IPS-NIHi7 (cell line): ENCODE measurements at regions not wholly inside any gene's neighbourhood (a gene's known extent, or its start where the extent isn't known, plus 50 kb on each side); places are given as distances from the start of the nearest gene placed in this dataset.

Experiments
- DNase-seq: peaks from one replicate; pipeline ENCODE4 v3.0.0; 2012; ENCODE audit warnings: mixed read lengths; ENCODE audit errors: extremely low spot score

DNA sequence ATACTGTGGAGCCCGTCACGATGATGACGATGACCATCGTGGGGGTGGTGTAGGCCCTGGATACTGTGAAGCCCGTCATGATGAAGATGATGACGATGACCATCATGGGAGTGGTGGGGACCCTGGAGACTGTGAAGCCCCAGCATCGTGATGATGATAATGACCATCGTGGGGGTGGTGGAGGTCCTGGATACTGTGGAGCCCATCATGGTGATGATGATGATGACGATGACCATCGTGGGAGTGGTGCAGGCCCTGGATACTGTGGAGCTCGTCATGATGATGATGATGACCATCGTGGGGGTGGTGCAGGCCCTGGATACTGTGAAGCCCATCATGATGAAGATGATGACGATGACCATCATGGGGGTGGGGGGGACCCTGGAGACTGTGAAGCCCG is 81.0 kb upstream of the SALL3 start:
- DNase-seq: no peak

- no peak for DNase-seq
Observed at GRCh38 chr18:78899241-78899640, 80.4 kb upstream of the SALL3 start.

GRCh38 chr18:78900938-78901909 is 78.4 kb upstream of the SALL3 start:
- no peak for DNase-seq

- DNase-seq: no peak
Observed at GRCh38 chr18:78901923-78902794, 77.5 kb upstream of the SALL3 start.

DNA sequence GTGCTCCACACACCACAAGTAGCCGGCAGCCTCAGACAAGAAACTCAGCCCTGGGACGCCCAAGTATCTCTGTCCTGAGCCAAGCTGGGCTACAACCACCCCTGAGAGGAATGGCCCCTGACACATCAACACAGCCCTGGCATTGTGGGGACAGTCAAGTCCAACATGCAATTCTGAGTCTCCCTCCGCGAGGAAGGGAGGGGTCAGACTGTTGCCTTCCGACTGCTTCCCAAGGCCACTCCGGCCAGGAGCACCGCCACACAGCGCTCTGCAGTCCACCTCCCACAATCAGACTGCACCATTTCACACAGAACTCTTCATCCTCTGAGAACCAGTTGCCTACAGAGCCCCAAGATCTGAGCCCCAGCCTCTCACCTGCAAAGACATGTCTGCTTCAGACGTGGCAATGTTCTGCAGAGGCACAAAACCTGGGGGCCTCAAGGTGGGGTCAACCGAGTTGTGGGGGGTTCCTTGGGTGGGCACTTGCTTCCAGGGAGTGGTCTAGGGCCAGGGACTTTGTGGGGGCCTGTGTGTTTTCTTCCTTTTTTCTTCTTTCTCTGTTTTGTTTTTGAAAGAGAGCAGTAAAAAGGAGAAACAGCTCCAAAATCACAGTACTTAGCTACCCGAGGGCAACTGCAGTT is 76.7 kb upstream of the SALL3 start:
- DNase-seq: no peak

GRCh38 chr18:78903436-78904178 is 76.0 kb upstream of the SALL3 start:
- no peak for DNase-seq

GRCh38 chr18:78904179-78904531 is 75.5 kb upstream of the SALL3 start:
- DNase-seq: no peak

DNA sequence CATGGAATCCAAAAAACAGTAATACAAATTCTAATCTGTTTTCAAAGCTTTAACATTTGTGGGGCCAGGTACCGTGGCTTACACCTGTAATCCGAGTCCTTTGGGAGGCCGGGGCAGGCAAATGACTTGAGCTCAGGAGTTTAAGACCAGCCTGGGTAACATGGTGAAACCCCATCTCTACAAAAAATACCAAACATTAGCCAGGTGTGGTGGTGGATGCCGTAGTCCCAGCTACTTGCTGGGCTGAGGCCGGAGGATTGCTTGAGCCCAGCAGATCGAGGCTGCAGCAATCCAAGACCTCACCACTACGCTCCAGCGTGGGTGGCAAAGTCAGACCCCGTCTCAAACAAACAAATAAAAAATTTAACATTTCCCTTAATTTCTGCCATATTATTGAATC is 74.3 kb upstream of the SALL3 start:
- no peak for DNase-seq

DNA sequence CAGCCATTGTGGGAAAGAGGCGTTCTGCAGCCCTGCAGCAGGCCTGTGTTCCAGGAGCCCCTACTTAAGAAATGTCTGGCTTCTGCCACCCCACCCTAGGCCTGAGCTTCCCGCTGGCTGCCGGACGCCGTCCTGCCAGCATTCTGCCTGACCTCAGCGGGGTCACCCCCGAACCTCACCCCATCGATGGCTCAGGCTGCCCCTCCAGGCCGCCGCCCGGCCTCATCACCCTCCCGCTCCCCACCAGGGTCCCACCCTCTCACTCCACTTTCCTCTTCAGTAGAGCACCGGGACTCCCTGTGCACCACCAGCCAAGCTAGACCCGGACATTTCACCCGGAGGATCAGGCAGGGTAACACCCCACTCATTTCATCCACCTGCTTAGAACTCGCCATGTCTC is 73.6 kb upstream of the SALL3 start:
- no peak for DNase-seq

DNA sequence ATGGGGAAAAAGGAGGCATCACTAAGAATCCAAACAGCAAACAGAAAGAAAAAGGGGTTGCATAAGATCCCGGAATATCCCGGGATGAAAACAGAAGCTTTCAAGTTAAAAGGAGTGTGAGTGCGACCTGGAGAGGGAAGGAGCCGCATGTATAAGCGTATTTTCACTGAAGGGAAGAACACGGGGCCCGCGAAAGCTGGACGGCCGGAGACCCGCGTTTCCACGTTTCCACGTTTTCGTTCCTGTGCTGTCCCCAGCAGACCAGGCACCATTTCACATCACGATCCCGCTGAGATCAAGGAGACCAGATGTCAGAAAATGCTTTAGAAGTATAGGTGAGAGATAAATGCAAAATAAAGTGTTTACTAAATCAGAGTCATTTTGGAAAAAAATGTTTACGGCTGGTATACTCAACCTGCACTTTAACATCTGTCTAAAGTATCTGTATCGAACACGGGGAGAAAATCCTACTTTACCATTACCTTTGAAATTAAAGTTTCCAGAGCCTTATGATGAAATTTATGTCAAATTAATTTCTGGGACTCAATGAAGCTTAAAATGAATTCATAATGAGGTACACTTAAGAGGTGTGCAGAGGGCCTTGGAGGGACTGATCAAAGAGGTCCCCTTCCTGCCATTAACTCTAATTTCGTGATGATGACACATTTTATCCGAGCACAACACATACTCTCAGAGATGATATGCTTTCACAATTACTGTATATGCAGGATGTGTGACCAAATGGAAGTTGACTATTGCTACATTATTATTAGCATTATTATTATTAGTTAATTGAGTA is 71.0 kb upstream of the SALL3 start:
- DNase-seq: no peak

- no peak for DNase-seq
Observed at GRCh38 chr18:78911751-78912283, 67.8 kb upstream of the SALL3 start.

DNA sequence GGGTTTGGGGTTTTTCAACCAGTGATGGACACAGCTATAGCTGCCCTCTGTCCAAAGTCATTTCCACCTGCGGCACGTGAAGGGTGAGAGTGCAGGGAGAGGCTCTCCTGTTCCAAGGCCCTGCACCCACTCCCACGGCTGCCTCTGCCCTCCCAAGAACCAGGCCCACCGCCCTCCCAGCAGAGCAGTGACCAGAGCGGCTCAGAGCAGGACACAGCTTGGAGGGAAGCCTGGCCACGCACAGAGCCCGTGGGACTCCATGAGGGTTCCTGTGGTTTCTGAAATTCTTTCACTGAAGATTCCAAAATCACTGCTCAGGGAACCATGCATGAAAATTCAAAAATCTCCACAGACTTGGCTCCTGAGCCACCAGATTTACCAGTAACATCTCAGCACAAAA is 67.3 kb upstream of the SALL3 start:
- no peak for DNase-seq

- no peak for DNase-seq
Observed at GRCh38 chr18:78912844-78913243, 66.8 kb upstream of the SALL3 start.

DNA sequence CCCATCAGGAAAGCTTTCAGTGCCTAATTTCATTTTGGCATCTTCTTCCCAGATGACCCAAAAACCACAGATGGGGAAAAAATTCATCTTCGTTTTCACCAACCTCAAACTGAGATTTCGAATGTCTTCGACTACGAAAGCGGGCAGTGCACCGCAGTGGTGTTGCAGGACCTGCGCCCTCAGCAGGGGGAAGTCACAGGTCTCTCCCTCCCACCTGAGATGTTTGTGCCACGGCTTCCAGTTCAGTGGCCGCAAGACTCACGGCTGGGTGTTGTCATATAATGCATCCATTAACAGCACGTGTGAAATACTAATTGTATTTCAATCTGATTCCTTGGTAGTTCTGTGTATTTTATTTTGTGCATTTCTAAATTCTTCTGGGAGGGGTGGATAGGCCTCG is 66.2 kb upstream of the SALL3 start:
- no peak for DNase-seq

DNA sequence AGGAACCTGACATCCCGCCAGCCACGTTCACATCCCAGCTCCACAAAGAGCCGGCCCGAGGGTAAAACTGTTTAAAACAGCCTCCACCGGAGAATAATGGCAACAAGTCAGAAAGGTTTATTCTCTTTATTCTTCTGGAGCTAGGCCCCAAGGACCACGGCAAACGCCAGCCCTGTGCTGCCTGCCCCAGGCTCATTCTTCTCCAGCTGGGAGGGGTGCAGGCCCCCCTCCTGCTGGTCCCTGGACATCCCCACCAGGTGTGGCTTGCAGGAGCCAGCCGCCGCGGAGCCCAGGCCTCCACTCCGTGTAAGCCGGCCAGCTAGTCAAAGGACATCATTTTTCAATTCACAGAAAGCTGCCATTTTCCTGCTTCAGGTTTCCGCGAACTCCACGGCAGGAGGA is 65.8 kb upstream of the SALL3 start:
- DNase-seq: no peak

- DNase-seq: no peak
Observed at GRCh38 chr18:78914249-78914935, 65.2 kb upstream of the SALL3 start.

GRCh38 chr18:78915446-78916008 is 64.1 kb upstream of the SALL3 start:
- no peak for DNase-seq

DNA sequence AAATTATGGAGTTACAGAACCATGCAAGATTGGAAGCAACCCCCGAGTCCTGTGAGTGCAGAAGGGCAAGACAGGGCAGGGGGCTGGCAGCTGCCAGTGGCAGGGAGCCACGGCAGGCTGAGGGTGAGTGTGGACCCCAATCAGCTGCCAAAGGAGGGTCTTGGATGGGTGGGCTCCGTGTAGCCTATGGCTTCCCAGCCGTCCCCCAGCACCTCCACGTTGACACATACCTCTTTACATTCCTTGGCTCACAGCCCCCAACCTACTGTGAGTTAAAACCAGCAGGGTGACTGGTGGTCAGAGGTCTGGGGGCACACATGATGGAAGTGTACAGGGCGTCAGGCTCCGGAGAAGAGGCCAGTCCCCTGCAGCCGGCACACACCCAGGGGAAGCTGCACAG is 60.9 kb upstream of the SALL3 start:
- no peak for DNase-seq

DNA sequence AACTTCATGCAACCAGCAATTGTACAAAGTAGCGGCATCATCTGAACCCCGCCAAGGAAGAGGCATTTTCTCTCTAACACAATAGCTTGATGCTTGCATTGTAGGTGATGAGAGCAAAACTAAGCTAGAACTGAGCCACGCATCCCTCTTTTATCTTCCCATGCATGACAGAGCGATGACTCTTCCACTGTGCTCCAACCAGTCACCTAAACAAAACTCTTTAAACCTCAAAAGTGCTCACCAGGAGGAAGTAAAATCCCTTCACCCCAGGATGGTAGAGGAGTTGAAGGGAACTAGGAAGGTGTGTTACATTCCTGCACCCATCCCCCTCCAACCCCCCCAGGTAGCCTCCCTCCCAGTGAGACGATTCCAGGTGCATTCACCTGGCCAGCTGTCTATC is 59.7 kb upstream of the SALL3 start:
- no peak for DNase-seq
